ENCODE measurements at regions not wholly inside any gene's neighbourhood (a gene's known extent, or its start where the extent isn't known, plus 50 kb on each side); places are given as distances from the start of the nearest gene placed in this dataset.
"Not testable (repeated sequence)": the region's sequence is repeated elsewhere in the genome, so short reads cannot be mapped to it uniquely, and the experiment has no call there.

DNA sequence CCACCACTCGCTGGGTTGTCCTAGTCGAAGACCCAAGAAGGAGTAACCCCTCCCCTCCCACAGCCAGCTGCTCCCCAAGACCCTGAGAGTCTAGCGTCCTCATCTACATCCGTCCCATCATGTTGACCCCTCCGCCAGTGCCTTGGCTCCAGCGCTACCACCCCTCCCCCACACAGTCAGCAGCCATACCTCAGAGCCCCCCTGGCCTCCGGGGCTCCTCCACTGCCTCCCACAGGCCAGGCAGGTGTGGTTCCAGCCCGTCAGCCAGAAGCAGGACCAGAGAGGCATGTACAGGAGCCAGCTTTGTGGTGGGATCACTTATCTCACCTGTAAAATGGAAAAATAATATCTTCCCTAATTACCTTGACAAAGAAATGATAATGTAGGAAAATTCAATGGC, 51.5 kb upstream of the PHF21B start:
- FAIRE-seq, result no peak

DNA sequence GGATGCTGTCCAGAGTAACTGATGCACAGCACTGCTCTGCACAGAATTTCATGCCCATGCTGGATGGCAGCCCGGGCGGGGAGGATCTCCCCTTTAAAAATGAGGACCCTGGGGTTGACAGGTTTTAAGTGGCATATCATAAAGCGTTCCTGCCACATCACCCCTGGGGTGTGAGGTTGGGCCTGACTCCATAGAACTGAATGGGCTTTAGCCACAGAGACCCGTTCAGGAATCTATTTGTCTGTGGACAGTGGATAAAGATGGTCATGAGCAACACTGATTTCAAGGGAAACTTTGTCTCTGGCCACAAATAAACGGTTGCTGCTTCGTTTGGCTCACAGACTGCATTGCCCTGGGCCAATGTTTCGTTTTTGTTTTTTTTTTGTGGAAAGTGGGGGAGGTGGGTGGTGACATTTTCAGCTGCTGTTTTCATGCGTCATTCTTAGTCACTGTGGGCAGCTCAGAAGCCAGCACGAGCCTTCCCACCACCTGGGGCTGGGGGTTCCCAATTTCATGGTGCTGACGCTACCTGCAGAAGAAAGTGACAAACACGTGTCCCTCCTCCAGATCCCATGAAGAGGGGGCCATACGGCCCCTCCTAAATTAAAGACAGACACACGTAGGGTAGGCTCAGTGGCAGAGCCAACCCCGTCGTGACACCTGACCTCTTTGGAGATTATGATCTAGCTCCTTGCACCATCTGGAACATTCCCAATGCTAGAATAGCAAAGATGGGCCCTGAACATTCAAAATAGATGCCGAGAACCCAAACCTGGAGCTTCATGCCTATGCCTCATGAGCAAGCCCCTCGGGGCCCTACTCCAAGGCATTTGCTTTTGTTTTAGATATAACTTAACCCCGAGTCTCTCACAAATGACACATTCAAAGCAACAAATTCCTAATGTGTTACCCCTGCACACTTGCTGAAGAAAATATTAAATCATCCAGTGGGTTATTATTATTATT, 54.8 kb upstream of the PHF21B start:
- DNase-seq (ENCODE audit: extremely low spot score, insufficient read length, low read depth) (peak; percentile 4), FAIRE-seq (no peak)

More for the DNA sequence above, 51.5 kb upstream of the PHF21B start:
- DNase-seq (ENCODE audit: extremely low spot score, insufficient read length, low read depth), result no peak

DNA sequence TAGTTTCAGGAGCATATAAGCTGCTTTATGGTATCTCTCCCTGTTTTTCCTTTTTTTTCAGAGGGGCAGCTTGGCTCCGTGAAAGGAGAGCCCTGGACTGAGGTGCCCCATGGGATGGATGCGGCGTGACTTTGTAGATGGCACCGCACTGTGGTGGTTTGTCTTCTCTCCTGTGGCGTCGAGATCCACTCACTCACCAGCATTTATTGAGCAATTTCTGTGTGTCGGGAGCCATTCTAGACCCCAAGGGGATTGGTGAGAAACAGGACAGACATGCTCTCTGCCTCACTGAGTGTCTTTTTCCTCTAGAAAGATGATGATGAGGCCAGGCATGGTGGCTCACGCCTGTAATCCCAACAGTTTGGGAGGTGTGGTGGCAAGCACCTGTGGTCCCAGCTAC, 55.9 kb upstream of the PHF21B start:
- no peak for FAIRE-seq

DNA sequence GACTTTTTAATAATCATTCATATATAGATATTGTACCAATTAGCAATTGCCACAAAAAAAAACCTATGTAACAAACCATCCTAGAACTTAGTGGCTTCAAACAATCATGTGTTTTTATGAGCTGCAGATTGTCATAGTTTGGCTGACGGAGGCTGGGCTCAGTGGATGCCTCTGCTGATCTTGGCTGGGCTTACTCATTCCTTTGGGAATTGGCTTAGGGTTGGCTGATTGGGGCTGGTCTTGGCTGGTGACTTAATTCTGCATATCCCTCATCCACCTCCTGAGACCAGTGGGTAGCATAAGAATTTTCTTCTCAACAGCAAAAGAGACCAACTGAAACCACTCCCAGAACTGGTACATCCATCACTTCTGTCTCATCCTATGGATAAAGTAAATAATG, 57.9 kb upstream of the PHF21B start:
- DNase-seq (ENCODE audit: extremely low spot score, insufficient read length, low read depth) (no peak), FAIRE-seq (no peak)

More for the DNA sequence above, 55.9 kb upstream of the PHF21B start:
- DNase-seq (ENCODE audit: extremely low spot score, insufficient read length, low read depth), result no peak

DNA sequence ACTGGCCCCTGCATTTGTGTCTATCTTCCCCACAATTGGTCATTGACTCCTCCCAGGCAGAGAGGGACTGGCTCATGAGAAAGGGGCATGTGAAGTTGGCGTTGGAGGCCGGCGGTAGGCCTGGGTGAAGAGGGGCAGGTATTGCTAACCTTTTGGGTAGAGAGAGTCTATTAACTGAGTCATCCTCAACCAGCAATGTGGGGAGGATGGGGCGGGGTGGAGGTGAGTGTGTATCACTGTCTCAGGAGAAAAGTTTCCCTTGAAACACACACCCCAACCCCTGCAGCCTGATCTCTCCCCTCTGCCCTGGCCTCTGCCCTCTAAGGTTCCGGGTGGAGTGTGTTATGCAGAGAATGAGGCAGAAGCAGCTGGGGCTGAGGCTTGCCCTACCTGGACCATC, 60.1 kb upstream of the PHF21B start:
- DNase-seq (ENCODE audit: extremely low spot score, insufficient read length, low read depth), result no peak
- FAIRE-seq, result no peak

DNA sequence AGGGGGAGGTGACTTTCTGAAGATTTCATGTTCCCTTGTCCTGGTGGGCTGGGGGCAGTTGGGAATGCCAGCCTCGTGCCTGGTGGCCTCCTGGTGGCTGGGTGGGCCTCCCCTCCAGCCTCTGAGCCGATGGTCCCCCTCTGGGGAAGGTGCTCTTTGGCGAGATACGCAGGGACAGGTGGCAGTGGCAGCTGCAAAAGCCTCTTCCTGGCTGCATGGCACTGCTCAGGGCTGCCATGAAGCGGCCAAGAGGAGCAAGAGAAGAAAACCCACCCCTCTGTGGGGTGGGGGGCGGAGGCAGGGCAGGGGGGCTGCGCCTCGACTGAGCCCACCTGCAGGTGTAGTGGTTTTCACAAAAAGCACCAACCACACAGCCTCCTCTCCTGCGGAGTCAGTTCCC, 61.8 kb upstream of the PHF21B start:
- FAIRE-seq, result no peak
- no peak for DNase-seq (ENCODE audit: extremely low spot score, insufficient read length, low read depth)

DNA sequence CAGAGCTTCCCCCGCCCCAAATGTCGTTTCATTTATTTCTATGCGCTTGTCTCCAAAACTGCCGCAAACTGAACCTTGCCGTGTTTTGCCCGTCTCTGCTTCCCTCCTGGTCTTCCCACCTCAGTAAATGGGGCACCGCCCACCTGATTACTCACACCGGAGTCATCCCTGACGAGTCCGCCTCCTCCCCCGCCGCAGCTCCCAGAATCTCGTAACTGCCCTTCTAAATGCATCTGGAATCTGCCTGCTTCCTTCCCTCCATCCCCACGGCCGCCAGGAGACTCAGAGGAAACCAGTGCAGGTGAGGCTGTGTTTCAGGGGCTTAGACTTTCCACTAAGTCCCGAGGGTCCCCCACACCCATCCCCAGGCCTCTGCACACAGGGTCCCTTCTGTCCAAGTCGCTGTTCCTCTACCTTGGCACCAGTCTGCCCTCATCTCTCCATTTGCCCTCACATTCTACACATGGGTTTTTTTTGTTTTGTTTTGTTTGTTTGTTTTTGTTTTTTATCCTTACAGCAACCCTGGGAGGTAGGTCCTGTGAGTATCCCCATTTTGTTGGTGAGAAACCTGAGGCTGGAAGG, 62.6 kb upstream of the PHF21B start:
- DNase-seq (ENCODE audit: extremely low spot score, insufficient read length, low read depth) (no peak), FAIRE-seq (no peak)

DNA sequence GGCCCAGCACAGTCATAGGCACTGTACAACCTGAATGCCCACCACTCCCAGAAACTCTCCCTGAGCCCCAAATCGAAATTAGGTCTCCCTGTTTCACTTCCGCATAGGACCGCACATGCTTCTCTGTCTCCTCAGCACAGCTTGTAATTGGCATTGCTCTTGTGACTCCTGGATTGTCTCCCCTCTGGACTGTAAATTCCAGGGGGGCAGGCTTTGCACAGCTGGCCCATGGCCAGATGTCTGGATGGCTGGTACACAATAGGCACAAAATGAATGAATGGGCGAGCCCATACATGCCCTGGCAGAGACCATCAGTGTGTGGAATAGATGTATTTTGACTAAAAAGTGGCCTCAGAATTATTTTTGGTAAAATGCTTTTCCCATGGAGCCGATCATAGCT, 63.3 kb upstream of the PHF21B start:
- FAIRE-seq (no peak), DNase-seq (ENCODE audit: extremely low spot score, insufficient read length, low read depth) (no peak)

DNA sequence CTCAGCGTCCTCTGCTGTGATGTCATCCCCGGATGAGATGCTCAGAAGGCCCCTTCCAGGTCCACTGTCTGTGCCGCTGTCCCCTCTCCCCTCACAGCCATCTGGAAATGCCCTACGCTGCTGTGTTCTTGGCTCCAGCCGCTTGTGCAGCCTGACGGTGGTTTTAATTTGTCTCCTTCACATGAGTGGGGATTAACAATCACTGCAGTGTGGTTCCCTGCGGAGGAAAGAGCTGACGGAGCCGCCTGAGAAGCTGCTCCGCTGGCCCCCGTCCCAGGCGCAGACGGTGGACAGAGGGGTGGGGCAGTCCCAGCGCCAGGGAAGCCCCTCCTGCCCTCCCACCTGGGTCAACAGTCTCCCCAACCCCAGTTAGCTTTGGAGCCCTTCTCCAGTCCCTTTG, 67.5 kb upstream of the PHF21B start:
- DNase-seq (ENCODE audit: extremely low spot score, insufficient read length, low read depth) (no peak), FAIRE-seq (no peak)

DNA sequence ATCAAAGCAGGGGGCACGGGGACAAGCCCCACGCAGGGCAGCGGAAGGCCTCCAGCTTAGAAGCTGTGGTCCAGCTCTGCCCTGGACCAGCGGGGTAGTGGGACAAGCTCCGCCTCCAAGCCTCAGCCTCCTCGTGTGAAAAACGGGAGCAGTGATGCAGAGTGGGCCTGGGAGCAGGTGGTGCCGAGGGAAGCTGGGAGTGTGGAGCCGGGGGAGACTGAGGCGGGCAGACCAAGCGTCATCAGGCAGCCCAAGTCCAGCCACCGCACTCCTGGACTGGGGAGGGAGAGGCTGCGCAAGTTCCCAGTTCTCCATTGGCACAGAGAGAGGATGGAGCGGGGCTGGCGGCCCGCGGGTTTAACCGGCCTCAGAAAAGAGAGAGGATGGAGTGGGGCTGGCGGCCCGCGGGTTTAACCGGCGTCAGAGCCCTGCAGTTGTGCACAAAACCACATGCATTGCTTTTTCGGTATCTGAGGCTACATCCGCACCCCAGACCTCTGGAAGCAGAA, 68.1 kb upstream of the PHF21B start:
- FAIRE-seq (no peak), DNase-seq (ENCODE audit: extremely low spot score, insufficient read length, low read depth) (no peak)

DNA sequence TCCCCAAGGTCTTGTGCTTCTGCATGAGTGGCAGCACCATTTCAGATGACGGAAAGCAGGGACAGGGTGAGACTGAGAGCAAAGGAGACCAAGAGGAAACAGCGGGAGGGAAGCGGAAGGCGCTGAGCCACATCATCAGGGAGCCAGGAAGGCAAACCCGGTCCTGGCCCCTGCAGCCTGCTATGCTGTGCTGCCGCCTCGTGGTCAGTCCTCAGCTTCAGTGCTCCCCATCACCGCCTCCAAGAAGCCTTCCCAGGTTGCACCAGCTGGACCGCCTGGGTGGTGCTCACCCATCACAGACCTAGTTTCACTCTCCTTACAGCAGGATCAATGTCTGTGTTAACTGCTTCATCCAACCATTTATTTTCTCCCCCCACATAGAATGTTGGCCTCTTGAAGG, 73.0 kb upstream of the PHF21B start:
- FAIRE-seq (no peak), DNase-seq (ENCODE audit: extremely low spot score, insufficient read length, low read depth) (no peak)

DNA sequence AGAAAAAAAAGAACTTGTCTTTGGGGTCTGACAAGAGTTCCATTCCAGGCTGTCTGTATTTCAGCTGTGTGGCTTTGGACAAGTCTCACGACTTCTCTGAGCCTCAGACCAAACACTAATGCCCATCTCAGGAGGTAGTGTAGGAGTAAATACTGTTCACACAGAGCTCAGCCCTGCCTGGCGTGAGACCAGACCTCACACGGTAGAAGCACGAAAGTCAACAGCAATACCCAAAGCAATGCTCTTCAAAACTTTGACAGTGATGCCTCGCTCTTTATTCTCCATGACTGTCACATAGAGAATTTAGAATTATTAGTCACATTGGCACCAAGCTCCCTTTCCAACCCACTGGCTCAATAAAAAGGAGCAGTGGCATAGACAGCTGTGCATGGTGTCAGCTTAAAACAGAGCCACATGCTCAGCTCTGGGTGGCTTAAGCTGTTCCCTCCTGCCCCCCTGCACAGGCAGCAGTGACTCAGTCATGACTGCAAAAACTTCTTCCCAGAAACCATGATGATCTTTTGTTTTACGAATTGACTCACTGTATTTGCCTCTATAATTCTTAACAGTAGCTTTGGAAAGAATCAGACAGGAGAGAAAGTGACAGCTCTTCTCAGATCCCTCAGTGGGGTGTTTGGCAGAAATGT, 74.0 kb upstream of the PHF21B start:
- FAIRE-seq (no peak), DNase-seq (ENCODE audit: extremely low spot score, insufficient read length, low read depth) (no peak)

DNA sequence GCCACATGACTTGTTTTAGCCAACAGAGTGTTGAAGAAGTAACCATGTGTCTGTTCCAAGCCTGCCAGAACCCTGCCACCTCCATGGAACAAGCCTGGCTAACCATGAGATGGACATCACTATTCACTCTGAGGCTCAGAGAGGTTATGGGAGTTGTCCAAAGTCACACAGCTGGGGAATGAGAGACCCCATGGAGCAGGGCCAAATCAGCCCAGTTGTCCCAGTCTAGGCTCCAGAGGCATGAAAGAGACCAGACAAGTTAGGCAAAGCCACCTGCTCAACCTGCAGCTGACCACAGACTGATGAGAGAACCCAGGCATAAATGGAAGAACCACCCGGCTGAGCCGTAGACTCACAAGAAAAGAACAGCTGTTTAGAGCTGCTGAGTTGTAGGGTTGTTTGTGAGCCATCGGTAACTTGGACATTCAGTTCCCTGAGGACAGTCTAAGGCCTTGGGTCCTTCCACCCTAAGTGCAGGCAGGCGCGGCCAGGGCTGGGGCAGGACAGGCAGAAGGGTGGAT, 74.7 kb upstream of the PHF21B start:
- FAIRE-seq (no peak), DNase-seq (ENCODE audit: extremely low spot score, insufficient read length, low read depth) (no peak)

DNA sequence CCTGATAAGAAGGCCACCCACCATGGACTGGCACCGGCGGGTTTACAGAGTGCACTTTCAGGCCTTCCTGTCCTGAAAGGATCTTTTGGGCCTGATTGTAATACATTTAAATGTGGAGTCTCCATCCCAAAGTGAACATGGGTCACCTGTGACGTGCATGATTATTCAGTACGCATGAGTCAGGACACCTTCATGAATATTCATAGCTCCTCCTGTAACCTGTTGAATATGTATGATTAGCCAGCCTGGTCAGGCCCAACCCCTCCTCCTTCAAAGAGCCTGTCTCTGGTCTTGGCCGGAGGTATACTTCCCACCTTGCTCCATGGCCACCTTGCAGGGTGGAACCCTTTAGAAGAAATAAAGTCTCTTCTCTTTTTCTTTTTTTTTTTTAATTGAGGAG, 75.9 kb upstream of the NUP50 start:
- DNase-seq (ENCODE audit: extremely low spot score, insufficient read length, low read depth) (no peak), FAIRE-seq (no peak)

DNA sequence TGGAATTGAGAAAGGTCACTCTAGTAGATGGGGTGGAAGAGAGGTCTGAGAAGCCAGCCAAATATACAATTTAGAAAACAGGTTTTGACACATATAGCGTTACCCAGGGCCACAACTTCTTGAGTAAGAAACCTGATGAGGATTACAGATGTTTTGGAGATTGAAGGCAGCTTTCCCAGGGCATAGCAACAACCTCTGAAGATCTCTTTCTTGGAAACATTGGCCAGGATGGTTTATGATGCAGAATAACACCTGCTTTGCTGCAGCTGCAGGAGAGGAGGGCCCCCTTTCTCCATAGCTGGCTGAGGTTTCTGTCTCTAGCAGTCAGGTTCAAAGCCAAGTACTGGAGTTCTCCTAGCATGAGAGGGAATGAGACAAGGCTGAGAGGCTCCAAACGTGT, 75.1 kb upstream of the NUP50 start:
- FAIRE-seq (no peak), DNase-seq (ENCODE audit: extremely low spot score, insufficient read length, low read depth) (no peak)

DNA sequence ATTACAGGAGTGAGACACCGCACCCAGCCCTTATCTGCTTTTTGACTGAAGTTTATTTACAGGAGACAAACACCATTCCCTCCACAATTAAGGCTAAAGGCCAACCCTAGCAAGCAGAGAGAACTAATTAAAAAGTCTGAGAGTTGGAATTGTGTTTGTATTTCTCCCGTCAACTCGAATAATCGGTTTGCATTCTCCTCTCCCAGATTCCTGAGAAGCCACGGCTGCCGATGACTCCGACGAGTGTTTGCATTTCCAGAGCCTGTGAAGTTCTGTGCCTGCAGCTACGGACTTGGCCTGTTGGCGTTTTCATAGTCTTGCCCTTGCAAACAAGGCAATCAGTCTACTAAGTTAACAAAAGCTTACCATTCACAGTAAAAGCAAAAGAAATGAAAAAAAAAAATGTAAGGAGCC, 73.2 kb upstream of the NUP50 start:
- DNase-seq (ENCODE audit: extremely low spot score, insufficient read length, low read depth), result no peak

DNA sequence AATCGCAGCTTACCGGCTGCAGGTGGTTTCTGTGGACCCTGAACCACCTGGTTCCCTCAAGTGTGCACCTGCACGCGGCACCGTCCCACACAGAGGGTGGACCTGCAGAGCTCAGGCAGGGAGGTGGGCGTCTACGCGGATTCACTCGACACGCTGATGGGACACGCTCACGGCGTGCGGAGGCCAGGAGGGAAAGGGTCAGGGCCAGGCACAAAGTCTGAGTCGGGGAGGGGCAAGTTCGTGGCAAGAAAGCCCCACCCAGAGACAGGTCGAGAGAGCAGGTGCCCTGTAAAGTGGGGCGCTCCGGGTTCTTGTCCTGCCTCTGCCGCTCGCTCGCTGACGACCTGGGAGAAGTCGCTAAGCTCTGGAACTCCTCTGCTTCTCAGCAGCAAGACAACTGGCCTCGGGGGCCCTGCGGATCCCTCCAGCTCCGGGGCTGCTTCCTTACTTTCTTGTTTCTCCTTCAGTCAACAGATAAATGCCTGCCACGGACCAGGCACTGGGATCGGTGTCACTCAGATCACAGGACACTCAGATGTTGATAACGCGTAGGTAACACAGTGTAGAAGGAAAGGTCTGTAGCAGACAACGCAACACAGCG, 72.4 kb upstream of the NUP50 start:
- FAIRE-seq (no peak), DNase-seq (ENCODE audit: extremely low spot score, insufficient read length, low read depth) (no peak)

More for the DNA sequence above, 73.2 kb upstream of the NUP50 start:
- FAIRE-seq, result no peak

DNA sequence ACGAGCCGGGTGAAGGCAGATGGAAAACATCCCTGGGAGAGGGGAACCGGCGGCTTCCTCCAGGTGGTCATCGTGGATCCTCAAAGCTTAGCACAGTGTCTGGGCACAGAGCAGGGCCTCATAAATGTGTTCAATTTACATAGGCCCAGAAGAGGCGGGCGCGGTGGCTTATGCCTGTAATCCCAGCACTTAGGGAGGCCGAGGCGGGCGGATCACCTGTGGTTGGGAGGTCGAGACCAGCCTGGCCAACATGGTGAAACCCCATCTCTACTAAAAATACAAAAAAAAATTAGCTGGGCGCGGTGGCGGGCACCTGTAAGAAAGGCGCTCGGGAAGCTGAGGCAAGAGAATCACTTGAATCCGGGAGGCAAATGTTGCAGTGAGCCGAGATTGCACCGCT, 71.8 kb upstream of the NUP50 start:
- not testable (repeated sequence) for FAIRE-seq; DNase-seq (ENCODE audit: extremely low spot score, insufficient read length, low read depth)

DNA sequence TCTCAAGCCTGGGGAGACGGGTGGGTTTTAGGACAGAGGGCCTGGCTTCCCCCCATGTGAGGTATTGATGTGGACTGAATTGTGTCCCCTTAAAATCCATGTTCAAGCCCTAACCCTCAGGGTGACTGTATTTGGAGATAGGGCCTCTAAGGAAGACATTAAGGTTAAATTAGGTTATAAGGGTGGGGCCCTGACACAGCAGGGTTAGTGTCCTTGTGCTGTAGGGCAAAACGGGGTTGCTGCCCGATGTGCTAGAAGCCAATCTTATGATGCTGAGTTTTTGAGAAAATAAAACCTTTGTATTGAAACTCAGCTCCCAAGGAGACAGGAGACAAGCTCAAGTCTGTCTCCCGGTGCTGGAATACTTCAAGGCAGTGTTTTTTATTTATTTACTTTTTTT, 71.1 kb upstream of the NUP50 start:
- DNase-seq (ENCODE audit: extremely low spot score, insufficient read length, low read depth), result no peak
- FAIRE-seq, result no peak

DNA sequence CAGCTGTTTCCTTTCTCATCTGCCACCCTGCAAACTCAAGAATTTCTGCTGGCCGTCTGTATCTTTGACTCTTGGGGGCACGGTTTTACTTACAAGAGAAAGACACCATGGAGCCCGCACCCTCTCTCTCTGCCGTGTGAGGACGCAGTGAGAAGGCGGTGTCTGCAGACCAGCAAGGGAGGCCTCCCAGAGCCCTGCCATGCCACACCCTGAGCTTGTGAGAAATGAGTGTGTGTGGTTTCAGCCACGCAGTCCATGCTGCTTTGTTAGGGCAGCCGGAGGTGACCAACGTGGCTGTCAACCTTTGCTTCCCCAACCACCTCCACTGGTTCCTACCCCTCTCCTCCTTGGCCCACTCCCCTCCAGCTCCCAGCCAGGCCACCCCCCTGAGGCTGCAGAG, 70.1 kb upstream of the NUP50 start:
- FAIRE-seq (no peak), DNase-seq (ENCODE audit: extremely low spot score, insufficient read length, low read depth) (no peak)

Measured in GM18507 (cell line).